D721Med (cell line): ENCODE measurements at regions not wholly inside any gene's neighbourhood (a gene's known extent, or its start where the extent isn't known, plus 50 kb on each side); places are given as distances from the start of the nearest gene placed in this dataset.

ENCODE experiments used
- DNase-seq: peaks from one replicate; pipeline ENCODE4 v3.0.0; 2011; ENCODE audit warnings: low spot score; ENCODE audit not compliant: insufficient read length
- FAIRE-seq: peaks from 2 replicates; lab custom pipeline; 2011; peaks lifted over from hg19 to GRCh38; lab: Jason Lieb, UNC
- TF ChIP-seq, protein P1 (sequence below): IDR thresholded peaks from 2 replicates; pipeline ENCODE4 v1.5.1; 2012; ENCODE audit warnings: mild to moderate bottlenecking, control low read depth; ENCODE audit not compliant: insufficient read depth; ENCODE audit errors: missing control alignments

DNA sequence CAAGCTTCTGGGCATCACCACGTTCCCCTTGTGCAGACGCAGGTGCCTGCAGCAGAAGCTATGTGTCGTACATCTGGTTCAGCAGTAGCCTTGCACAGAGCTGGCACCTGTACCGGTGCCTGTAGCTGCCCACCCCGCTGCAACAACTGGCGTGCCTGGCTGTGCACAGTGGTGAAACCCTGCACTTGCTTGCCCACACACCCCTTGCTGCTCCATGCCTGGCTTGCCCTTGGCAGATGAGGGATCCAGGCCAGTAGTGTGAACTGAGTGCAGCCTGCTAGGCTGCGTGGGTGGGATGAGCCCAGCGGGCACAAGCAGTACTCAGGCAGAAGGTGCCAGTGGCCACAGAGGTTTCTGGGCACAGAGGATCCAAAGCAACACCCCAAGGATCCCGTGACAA lies 528.4 kb downstream of the PPARGC1A start:
- DNase-seq = no peak
- TF ChIP-seq, protein P1, sequence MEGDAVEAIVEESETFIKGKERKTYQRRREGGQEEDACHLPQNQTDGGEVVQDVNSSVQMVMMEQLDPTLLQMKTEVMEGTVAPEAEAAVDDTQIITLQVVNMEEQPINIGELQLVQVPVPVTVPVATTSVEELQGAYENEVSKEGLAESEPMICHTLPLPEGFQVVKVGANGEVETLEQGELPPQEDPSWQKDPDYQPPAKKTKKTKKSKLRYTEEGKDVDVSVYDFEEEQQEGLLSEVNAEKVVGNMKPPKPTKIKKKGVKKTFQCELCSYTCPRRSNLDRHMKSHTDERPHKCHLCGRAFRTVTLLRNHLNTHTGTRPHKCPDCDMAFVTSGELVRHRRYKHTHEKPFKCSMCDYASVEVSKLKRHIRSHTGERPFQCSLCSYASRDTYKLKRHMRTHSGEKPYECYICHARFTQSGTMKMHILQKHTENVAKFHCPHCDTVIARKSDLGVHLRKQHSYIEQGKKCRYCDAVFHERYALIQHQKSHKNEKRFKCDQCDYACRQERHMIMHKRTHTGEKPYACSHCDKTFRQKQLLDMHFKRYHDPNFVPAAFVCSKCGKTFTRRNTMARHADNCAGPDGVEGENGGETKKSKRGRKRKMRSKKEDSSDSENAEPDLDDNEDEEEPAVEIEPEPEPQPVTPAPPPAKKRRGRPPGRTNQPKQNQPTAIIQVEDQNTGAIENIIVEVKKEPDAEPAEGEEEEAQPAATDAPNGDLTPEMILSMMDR = no peak

DNA sequence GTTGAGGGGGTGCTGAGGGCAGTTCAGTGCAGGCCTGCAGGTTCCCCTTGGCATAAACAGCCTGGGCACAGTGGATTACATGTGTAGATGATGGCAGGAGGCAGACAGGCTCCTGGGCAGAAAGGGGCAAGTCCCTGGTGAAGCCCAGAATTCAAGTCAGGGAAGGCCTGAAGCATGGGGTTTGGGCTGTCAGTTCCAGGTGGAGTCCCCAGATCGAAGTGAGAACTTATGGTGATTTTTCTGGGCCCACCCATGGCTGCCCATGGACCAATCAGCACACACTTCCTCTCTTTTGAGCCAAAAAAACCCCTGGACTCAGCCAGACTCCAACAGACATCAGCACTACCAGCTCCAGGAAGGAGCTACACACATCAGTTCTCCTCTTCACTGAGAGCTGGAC lies 529.1 kb downstream of the PPARGC1A start:
- FAIRE-seq (no peak), DNase-seq (no peak)
- TF ChIP-seq, protein P1 = no peak

More for the DNA sequence above, 528.4 kb downstream of the PPARGC1A start:
- no peak for FAIRE-seq

DNA sequence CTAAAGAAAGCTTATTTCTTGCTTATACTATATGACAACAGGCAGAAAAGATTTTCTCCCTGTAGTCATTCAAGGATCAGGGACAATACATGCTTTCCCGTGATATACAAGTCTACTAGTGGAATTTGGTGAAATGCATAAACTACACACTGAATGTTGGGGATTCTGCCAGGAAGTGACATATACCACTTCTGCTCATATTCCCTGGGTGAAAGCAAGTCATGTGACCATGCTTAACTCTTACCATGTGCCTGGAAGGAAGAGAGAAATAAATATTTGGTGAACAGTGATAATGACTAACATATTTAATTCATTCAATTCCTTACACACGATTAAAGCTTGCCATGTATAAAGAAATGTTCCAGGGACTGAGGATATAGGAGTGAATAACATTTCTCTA lies 534.6 kb downstream of the PPARGC1A start:
- TF ChIP-seq, protein P1 = no peak
- FAIRE-seq (no peak), DNase-seq (no peak)

DNA sequence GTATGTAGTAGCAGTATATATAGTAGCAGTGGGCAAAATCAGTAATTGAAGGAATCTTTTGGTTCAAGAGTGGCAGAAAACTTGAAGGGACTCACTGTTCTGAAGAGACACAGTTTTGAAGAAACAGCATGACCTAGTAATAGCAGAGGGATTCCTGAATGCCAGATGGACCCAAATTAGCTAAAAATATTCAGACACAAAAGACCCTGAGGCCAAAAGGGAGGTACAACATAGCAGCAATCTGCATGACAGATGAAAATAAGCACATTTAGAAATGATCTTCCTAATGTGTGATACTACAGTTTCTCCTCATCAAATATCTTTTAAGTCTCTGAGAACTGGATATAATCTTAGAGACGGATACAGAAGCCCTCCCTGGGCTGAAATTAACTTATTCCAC lies 536.6 kb downstream of the PPARGC1A start:
- FAIRE-seq (no peak), DNase-seq (no peak)
- TF ChIP-seq, protein P1 = no peak

DNA sequence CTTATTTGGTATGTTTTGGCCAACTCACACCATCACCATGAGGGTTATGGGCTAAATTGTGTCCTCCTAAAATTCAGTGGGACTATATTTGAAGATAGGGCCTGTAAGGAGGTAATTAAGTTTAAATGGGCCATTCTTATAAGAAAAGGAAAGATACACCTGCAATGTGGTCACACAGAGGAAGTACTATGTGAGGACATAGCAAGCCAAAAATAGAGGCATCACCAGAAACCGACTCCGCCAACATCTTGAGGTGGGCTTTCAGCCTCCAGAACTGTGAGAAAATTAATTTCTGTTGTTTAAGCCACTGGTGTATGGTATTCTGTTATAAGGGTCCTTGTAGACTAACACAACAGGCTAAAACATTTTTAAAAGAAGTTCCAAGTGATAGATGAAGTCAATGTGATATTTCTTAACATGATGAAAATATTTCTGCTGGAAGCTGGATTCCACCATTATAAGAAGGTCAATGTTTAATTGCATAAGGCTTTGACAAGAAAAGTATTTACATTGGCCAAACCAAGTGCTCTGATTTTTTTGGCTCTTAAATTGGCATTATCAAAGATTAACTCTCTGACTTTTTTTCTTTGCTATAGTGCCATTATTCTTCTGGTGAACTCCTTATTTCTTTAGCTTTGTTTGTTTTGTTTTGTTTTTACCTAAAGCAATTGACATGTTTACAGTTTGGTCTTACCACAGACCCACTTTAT lies 540.9 kb downstream of the PPARGC1A start:
- FAIRE-seq = no peak
- TF ChIP-seq, protein P1 = no peak
- DNase-seq = no peak

DNA sequence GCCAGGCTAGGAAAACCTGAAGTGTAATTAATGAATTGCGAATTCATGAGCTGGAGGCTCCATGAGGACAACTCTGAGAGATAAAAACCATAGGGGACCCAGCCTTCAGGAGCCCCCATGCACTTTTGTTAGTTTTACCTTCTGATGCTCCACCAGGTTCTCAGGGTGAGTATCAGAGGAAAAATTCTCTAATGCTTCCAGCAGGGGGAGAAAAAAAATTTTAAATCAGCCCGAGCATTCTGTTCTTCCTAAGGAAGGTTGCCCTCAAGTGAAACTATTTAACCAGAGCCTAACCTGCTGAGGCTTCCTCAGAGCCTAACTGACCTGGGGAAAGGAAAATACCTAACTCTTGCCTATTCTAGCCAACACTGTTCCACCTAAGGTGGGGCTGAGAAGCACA lies 552.6 kb downstream of the PPARGC1A start:
- no peak for FAIRE-seq
- DNase-seq = no peak
- TF ChIP-seq, protein P1 = no peak

DNA sequence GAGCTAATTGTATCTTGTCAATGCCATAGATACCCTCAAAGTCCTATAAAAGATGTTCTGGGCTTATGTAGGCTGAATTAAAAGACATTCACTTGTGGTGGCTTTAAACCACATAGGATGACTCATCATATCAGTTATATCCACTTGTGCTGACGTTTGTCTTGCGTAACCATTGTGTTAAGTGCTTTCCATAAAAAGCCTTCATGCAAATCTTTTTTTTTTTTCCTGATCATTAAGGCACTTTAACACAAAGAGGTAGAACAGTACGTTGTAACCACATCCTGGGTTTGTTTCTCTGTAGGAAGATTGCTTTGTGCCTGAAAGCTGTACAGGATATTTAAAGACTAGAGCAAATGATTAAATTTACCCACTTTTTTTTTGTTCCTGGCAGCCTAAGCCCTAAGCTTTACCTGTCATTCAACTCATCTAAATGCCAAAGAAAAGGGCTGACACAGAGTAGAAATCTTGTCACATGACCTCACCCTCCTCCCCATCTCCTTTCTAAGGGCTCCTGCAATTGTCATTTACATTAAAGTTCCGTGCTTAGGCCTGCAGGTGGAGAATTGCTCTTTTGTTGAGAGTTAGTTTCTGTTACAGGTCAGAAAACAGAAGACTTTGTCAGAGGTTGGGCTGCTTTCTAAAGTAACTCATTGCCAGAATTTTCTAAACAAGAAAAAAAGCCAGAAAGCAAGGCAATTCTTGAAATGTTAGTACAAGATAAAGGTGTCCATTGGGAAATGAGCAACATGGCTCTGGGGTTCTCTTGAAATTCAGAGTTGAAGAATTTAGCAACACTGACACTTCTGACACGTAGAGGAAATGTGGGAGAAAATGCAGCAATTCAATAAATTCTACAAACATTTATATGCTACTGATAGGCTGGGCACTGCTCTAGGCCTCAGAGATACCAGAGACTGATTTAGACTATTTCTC lies 555.6 kb downstream of the PPARGC1A start:
- TF ChIP-seq, protein P1 = no peak
- no peak for FAIRE-seq
- DNase-seq = no peak
